ENCODE measurements at regions not wholly inside any gene's neighbourhood (a gene's known extent, or its start where the extent isn't known, plus 50 kb on each side); places are given as distances from the start of the nearest gene placed in this dataset.
A peak's percentile ranks its signal among the peaks of the same experiment; 100 is the strongest.

GRCh38 chr21:18007121-18007520 is 188.0 kb upstream of the C21orf91 start:
- in situ Hi-C loops (cut with HindIII; ENCODE audit: extremely low pct_ligation_motif_present, low pct_unique_long_range_greater_than_20kb) (no loop called here), intact Hi-C loops (cut with micrococcal nuclease; ENCODE audit: unreplicated experiment) (no loop called here)
- ChIA-PET CTCF (ENCODE audit: low intra/inter-chr PET ratio, low total read pairs) (no interaction called here), POLR2A (no interaction called here)
- Histone ChIP-seq H4K20me1 (ENCODE audit: insufficient read depth, low read length) (no peaks in the 10 kb centered on the region), H2AFZ (ENCODE audit: low read length) (no peak overlapping the region), H3K9ac (ENCODE audit: insufficient read depth, low read depth, low read length) (no peak overlapping the region), H3K4me3 (replicated peaks in 1 of 3; ENCODE audit: insufficient read depth in 1 of 3, low read depth in 2 of 3, low read length in 3 of 3) (no peak overlapping the region), H3K27ac (ENCODE audit: extremely low read length, insufficient read depth, low read length) (no peak overlapping the region), H3K36me3 (replicated peaks in 1 of 2; ENCODE audit: control insufficient read depth in 1 of 2, insufficient read depth in 2 of 2, low read length in 2 of 2) (no peaks in the 10 kb centered on the region), H3K4me1 (ENCODE audit: insufficient read depth, low read length) (no peaks in the 10 kb centered on the region), H3K27me3 (ENCODE audit: control insufficient read depth in 1 of 2, insufficient read depth in 2 of 2, low read length in 2 of 2) (no peaks in the 10 kb centered on the region), H3K79me2 (ENCODE audit: insufficient read depth, low read length) (no peaks in the 10 kb centered on the region), H3K9me3 (ENCODE audit: low read length) (no peaks in the 10 kb centered on the region), H3K4me2 (ENCODE audit: low read depth, low read length) (no peak overlapping the region)
- TF ChIP-seq, protein P1, sequence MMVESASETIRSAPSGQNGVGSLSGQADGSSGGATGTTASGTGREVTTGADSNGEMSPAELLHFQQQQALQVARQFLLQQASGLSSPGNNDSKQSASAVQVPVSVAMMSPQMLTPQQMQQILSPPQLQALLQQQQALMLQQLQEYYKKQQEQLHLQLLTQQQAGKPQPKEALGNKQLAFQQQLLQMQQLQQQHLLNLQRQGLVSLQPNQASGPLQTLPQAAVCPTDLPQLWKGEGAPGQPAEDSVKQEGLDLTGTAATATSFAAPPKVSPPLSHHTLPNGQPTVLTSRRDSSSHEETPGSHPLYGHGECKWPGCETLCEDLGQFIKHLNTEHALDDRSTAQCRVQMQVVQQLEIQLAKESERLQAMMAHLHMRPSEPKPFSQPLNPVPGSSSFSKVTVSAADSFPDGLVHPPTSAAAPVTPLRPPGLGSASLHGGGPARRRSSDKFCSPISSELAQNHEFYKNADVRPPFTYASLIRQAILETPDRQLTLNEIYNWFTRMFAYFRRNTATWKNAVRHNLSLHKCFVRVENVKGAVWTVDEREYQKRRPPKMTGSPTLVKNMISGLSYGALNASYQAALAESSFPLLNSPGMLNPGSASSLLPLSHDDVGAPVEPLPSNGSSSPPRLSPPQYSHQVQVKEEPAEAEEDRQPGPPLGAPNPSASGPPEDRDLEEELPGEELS (CRISPR knock-in tag; IDR thresholded peaks at IDR 0.05) = no peak
- TF ChIP-seq MAFK (conservative IDR thresholded peaks at IDR 0.05 in 1 of 2, IDR thresholded peaks at IDR 0.05 in 1 of 2; ENCODE audit: low read length in 2 of 2) = peak in 1 of 2 experiments; percentile 42; a peak in 2 of 4 replicates
- no peak for FAIRE-seq
- no TSS peak for BruUV-seq (replicated peaks)
- no peak for DNase-seq (ENCODE audit: low spot score)
- no peak for ATAC-seq
- 0% methylated on average over 1 of the region's 1 CpG for whole genome bisulfite sequencing (ENCODE audit: low lambda C conversion rate)

- DNase-seq (ENCODE audit: low spot score) (no peak), FAIRE-seq (no peak), ATAC-seq (no peak)
- no peaks in the 10 kb centered on the region for H3K79me2 ChIP-seq (ENCODE audit: insufficient read depth, low read length)
- H3K36me3 ChIP-seq (replicated peaks in 1 of 2; ENCODE audit: control insufficient read depth in 1 of 2, insufficient read depth in 2 of 2, low read length in 2 of 2) = no peaks in the 10 kb centered on the region
- no peak overlapping the region for H3K9ac ChIP-seq (ENCODE audit: insufficient read depth, low read depth, low read length)
- intact Hi-C loops (cut with micrococcal nuclease; ENCODE audit: unreplicated experiment) = no loop called here
- in situ Hi-C loops (cut with HindIII; ENCODE audit: extremely low pct_ligation_motif_present, low pct_unique_long_range_greater_than_20kb) = no loop called here
- 0% methylated on average over 2 of the region's 2 CpGs for WGBS (ENCODE audit: low lambda C conversion rate)
- POLR2A ChIA-PET = no interaction called here
- H3K27ac ChIP-seq (ENCODE audit: extremely low read length, insufficient read depth, low read length) = no peak overlapping the region
- H3K4me3 ChIP-seq (replicated peaks in 1 of 3; ENCODE audit: insufficient read depth in 1 of 3, low read depth in 2 of 3, low read length in 3 of 3) = no peak overlapping the region
- H3K4me2 ChIP-seq (ENCODE audit: low read depth, low read length) = no peak overlapping the region
- H4K20me1 ChIP-seq (ENCODE audit: insufficient read depth, low read length) = no peaks in the 10 kb centered on the region
- no peaks in the 10 kb centered on the region for H3K27me3 ChIP-seq (ENCODE audit: control insufficient read depth in 1 of 2, insufficient read depth in 2 of 2, low read length in 2 of 2)
- CTCF ChIA-PET (ENCODE audit: low intra/inter-chr PET ratio, low total read pairs) = no interaction called here
- no peak overlapping the region for H2AFZ ChIP-seq (ENCODE audit: low read length)
- BruUV-seq (replicated peaks) = no TSS peak
- H3K4me1 ChIP-seq (ENCODE audit: insufficient read depth, low read length) = no peaks in the 10 kb centered on the region
- no peaks in the 10 kb centered on the region for H3K9me3 ChIP-seq (ENCODE audit: low read length)
- TF ChIP-seq, protein P2, sequence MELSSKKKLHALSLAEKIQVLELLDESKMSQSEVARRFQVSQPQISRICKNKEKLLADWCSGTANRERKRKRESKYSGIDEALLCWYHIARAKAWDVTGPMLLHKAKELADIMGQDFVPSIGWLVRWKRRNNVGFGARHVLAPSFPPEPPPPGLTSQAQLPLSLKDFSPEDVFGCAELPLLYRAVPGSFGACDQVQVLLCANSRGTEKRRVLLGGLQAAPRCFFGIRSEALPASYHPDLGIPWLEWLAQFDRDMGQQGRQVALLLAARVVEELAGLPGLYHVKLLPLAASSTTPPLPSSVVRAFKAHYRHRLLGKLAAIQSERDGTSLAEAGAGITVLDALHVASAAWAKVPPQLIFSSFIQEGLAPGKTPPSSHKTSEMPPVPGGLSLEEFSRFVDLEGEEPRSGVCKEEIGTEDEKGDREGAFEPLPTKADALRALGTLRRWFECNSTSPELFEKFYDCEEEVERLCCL (CRISPR knock-in tag; IDR thresholded peaks at IDR 0.05; ENCODE audit: borderline replicate concordance) = no peak
- TF ChIP-seq ZNF136 (CRISPR knock-in tag; IDR thresholded peaks at IDR 0.05; ENCODE audit: low read depth) (no peak), ZNF878 (CRISPR knock-in tag; IDR thresholded peaks at IDR 0.05) (no peak), CREM (IDR thresholded peaks at IDR 0.05) (no peak), CREM (CRISPR knock-in tag; IDR thresholded peaks at IDR 0.05) (no peak), CCAR2 (optimal IDR thresholded peaks at IDR 0.05; ENCODE audit: low read depth, low read length) (no peak), FOXP1 (IDR thresholded peaks at IDR 0.05) (no peak), FOXP1 (CRISPR knock-in tag; IDR thresholded peaks at IDR 0.05) (no peak), CBX1 (IDR thresholded peaks at IDR 0.05; ENCODE audit: low read depth) (no peak), ZNF609 (CRISPR knock-in tag; IDR thresholded peaks at IDR 0.05; ENCODE audit: borderline replicate concordance) (no peak), RORA (CRISPR knock-in tag; IDR thresholded peaks at IDR 0.05) (no peak)
Observed at GRCh38 chr21:18006691-18007090, 187.5 kb upstream of the C21orf91 start.

Data from HepG2 (cell line).